Activated naive CD8-positive, alpha-beta T cell treated with anti-CD3 and anti-CD28 coated beads, Interleukin-2, amount 50 U/mL, for 16 hours (primary cell): ENCODE measurements at regions not wholly inside any gene's neighbourhood (a gene's known extent, or its start where the extent isn't known, plus 50 kb on each side); places are given as distances from the start of the nearest gene placed in this dataset.

Experiments
- DNase-seq: peaks from one replicate; pipeline ENCODE4 v3.0.0-alpha.2; 2020; ENCODE audit warnings: low read depth, low spot score

GRCh38 chr1:239676522-239677273 lies 290.3 kb downstream of the CHRM3 start:
- DNase-seq = no peak

GRCh38 chr1:239677362-239677761 lies 291.0 kb downstream of the CHRM3 start:
- DNase-seq = no peak

GRCh38 chr1:239678181-239678580 lies 291.8 kb downstream of the CHRM3 start:
- no peak for DNase-seq

- DNase-seq = no peak
Measured at GRCh38 chr1:239682046-239682445, 295.7 kb downstream of the CHRM3 start.

GRCh38 chr1:239682960-239683359 lies 296.6 kb downstream of the CHRM3 start:
- no peak for DNase-seq

GRCh38 chr1:239686386-239686785 lies 300.0 kb downstream of the CHRM3 start:
- DNase-seq = no peak

- DNase-seq = no peak
Measured at GRCh38 chr1:239696317-239696716, 309.9 kb downstream of the CHRM3 start.

GRCh38 chr1:239700667-239701066 lies 314.3 kb downstream of the CHRM3 start:
- DNase-seq = no peak

GRCh38 chr1:239703075-239703474 lies 316.7 kb downstream of the CHRM3 start:
- no peak for DNase-seq

- no peak for DNase-seq
Measured at GRCh38 chr1:239706245-239706892, 320.0 kb downstream of the CHRM3 start.

- DNase-seq = no peak
Measured at GRCh38 chr1:239707615-239708014, 321.2 kb downstream of the CHRM3 start.

- no peak for DNase-seq
Measured at GRCh38 chr1:239708622-239709021, 322.3 kb downstream of the CHRM3 start.

- no peak for DNase-seq
Measured at GRCh38 chr1:239711768-239712167, 325.4 kb downstream of the CHRM3 start.

- no peak for DNase-seq
Measured at GRCh38 chr1:239717097-239717917, 330.9 kb downstream of the CHRM3 start.

- DNase-seq = no peak
Measured at GRCh38 chr1:239717918-239718184, 331.5 kb downstream of the CHRM3 start.

- DNase-seq = no peak
Measured at GRCh38 chr1:239718571-239718970, 332.2 kb downstream of the CHRM3 start.

- no peak for DNase-seq
Measured at GRCh38 chr1:239718997-239719628, 332.7 kb downstream of the CHRM3 start.

- DNase-seq = no peak
Measured at GRCh38 chr1:239719642-239720258, 333.4 kb downstream of the CHRM3 start.

- no peak for DNase-seq
Measured at GRCh38 chr1:239722035-239722434, 335.7 kb downstream of the CHRM3 start.

GRCh38 chr1:239723776-239724367 lies 337.5 kb downstream of the CHRM3 start:
- DNase-seq = no peak

- no peak for DNase-seq
Measured at GRCh38 chr1:239725371-239725770, 339.0 kb downstream of the CHRM3 start.
